ENCODE measurements at regions not wholly inside any gene's neighbourhood (a gene's known extent, or its start where the extent isn't known, plus 50 kb on each side); places are given as distances from the start of the nearest gene placed in this dataset.

- no peak overlapping the region for H3K4me3 ChIP-seq (ENCODE audit: low read depth, low read length)
- TF ChIP-seq CTCF (IDR thresholded peaks at IDR 0.05; ENCODE audit: insufficient read depth, low read length): no peak
- DNase-seq (ENCODE audit: low read depth): no peak
These were observed 1507.0 kb upstream of the IGFBP7 start for GRCh38 chr4:58617226-58617625.

- no peak overlapping the region for H3K4me3 ChIP-seq (ENCODE audit: low read depth, low read length)
- no peak for DNase-seq (ENCODE audit: low read depth)
- no peak for TF ChIP-seq CTCF (IDR thresholded peaks at IDR 0.05; ENCODE audit: insufficient read depth, low read length)
These were observed 1500.8 kb upstream of the IGFBP7 start for GRCh38 chr4:58611012-58611411.

- DNase-seq (ENCODE audit: low read depth): no peak
- no peak for TF ChIP-seq CTCF (IDR thresholded peaks at IDR 0.05; ENCODE audit: insufficient read depth, low read length)
- no peak overlapping the region for H3K4me3 ChIP-seq (ENCODE audit: low read depth, low read length)
These were observed 1496.1 kb upstream of the IGFBP7 start for GRCh38 chr4:58606303-58606702.

- TF ChIP-seq CTCF (IDR thresholded peaks at IDR 0.05; ENCODE audit: insufficient read depth, low read length): no peak
- H3K4me3 ChIP-seq (ENCODE audit: low read depth, low read length): no peak overlapping the region
- DNase-seq (ENCODE audit: low read depth): no peak
These were observed 1493.8 kb upstream of the IGFBP7 start for GRCh38 chr4:58603951-58604350.

- H3K4me3 ChIP-seq (ENCODE audit: low read depth, low read length): no peak overlapping the region
- no peak for TF ChIP-seq CTCF (IDR thresholded peaks at IDR 0.05; ENCODE audit: insufficient read depth, low read length)
- no peak for DNase-seq (ENCODE audit: low read depth)
These were observed 1492.7 kb upstream of the IGFBP7 start for GRCh38 chr4:58602731-58603359.

- no peak for DNase-seq (ENCODE audit: low read depth)
- H3K4me3 ChIP-seq (ENCODE audit: low read depth, low read length): no peak overlapping the region
- TF ChIP-seq CTCF (IDR thresholded peaks at IDR 0.05; ENCODE audit: insufficient read depth, low read length): no peak
These were observed 1491.8 kb upstream of the IGFBP7 start for GRCh38 chr4:58602022-58602421.

GRCh38 chr4:58600290-58600689, 1490.1 kb upstream of the IGFBP7 start:
- no peak for DNase-seq (ENCODE audit: low read depth)
- H3K4me3 ChIP-seq (ENCODE audit: low read depth, low read length): no peak overlapping the region
- TF ChIP-seq CTCF (IDR thresholded peaks at IDR 0.05; ENCODE audit: insufficient read depth, low read length): no peak
